Liver (tissue), 3 donors: ENCODE measurements at regions not wholly inside any gene's neighbourhood (a gene's known extent, or its start where the extent isn't known, plus 50 kb on each side); places are given as distances from the start of the nearest gene placed in this dataset.

Experiments
- ATF3 ChIP-seq: IDR thresholded peaks from 2 replicates; pipeline ENCODE4 v1.6.1; 2016; ENCODE audit warnings: antibody characterized with exemption
- CTCF ChIP-seq: fragments of 150-350 bp; IDR thresholded peaks from 2 replicates; pipeline ENCODE4 v1.5.1; 2017; ENCODE audit warnings: improper control_type of control experiment, low read depth, low read length; ENCODE audit not compliant: missing input control
- EGR1 ChIP-seq, 2 donors: IDR thresholded peaks; 2 replicates each; pipeline ENCODE4 v1.6.1; 2016 to 2018; ENCODE audit warnings: antibody characterized with exemption in 2 of 2, low read depth in 2 of 2
- FOXA1 ChIP-seq: IDR thresholded peaks from 2 replicates; pipeline ENCODE4 v1.6.1; 2016; ENCODE audit warnings: antibody characterized with exemption
- GABPA ChIP-seq, 2 donors: IDR thresholded peaks in 1 of 2; conservative IDR thresholded peaks in 1 of 2; 2 replicates each; pipeline ENCODE4 v1.6.1; 2016; ENCODE audit warnings: antibody characterized with exemption in 2 of 2, mild to moderate bottlenecking in 1 of 2, moderate library complexity in 1 of 2
- JUND ChIP-seq, 2 donors: IDR thresholded peaks; 2 replicates each; pipeline ENCODE4 v1.6.1; 2016; ENCODE audit warnings: antibody characterized with exemption in 2 of 2
- MAX ChIP-seq: IDR thresholded peaks from 2 replicates; pipeline ENCODE4 v1.6.1; 2016; ENCODE audit warnings: antibody characterized with exemption
- RAD21 ChIP-seq, 2 donors: IDR thresholded peaks; 2 replicates each; pipeline ENCODE4 v1.6.1; 2016; ENCODE audit warnings: antibody characterized with exemption in 2 of 2, mild to moderate bottlenecking in 2 of 2
- REST ChIP-seq: IDR thresholded peaks from 2 replicates; pipeline ENCODE4 v1.6.1; 2016; ENCODE audit warnings: antibody characterized with exemption, mild to moderate bottlenecking
- SP1 ChIP-seq: IDR thresholded peaks from 2 replicates; pipeline ENCODE4 v1.6.1; 2018; ENCODE audit warnings: antibody characterized with exemption, mild to moderate bottlenecking
- TAF1 ChIP-seq: conservative IDR thresholded peaks from 2 replicates; pipeline ENCODE4 v1.6.1; 2016; ENCODE audit warnings: antibody characterized with exemption, mild to moderate bottlenecking
- YY1 ChIP-seq: IDR thresholded peaks from 2 replicates; pipeline ENCODE4 v1.6.1; 2016; ENCODE audit warnings: antibody characterized with exemption, mild to moderate bottlenecking
- ZBTB33 ChIP-seq: IDR thresholded peaks from 2 replicates; pipeline ENCODE4 v1.6.1; 2016; ENCODE audit warnings: antibody characterized with exemption
- donor health status: healthy.
- donor health status: healthy.

GRCh38 chr6:159513074-159513720, 179.8 kb downstream of the SOD2 start:
- TF ChIP-seq FOXA1 (no peak), GABPA (IDR thresholded peaks at IDR 0.05 in 1 of 2, conservative IDR thresholded peaks at IDR 0.05 in 1 of 2) (no peak), CTCF (no peak), MAX (no peak), JUND (IDR thresholded peaks at IDR 0.05) (no peak), RAD21 (IDR thresholded peaks at IDR 0.05) (no peak), YY1 (no peak), EGR1 (IDR thresholded peaks at IDR 0.05; ENCODE audit: low read depth in 2 of 2) (no peak), TAF1 (no peak), ATF3 (no peak), REST (no peak), ZBTB33 (no peak), SP1 (no peak)
